ENCODE measurements at regions not wholly inside any gene's neighbourhood (a gene's known extent, or its start where the extent isn't known, plus 50 kb on each side); places are given as distances from the start of the nearest gene placed in this dataset.
A peak's percentile ranks its signal among the peaks of the same experiment; 100 is the strongest.

DNA sequence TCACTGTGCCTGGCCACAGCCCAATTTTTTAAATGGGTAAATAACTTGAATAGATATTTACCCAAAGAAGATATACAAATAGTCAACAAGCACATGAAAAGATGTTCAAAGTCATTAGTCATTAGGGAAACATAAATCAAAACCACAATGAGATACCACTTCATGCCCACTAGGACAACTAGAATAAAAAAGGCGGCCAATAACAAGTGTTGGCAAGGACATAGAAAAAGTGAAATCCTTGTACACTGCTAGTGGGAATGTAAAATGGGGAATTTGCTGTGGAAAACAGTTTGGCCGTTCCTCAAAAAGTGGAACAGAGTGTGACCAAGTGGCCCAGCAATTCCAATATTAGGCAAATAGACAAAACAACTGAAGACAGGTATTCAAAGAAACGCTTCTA lies 270.1 kb downstream of the TFCP2L1 start:
- H3K36me3 ChIP-seq (ENCODE audit: control insufficient read depth, insufficient read depth, low read length) = no peaks in the 10 kb centered on the region
- TF ChIP-seq, protein P1, sequence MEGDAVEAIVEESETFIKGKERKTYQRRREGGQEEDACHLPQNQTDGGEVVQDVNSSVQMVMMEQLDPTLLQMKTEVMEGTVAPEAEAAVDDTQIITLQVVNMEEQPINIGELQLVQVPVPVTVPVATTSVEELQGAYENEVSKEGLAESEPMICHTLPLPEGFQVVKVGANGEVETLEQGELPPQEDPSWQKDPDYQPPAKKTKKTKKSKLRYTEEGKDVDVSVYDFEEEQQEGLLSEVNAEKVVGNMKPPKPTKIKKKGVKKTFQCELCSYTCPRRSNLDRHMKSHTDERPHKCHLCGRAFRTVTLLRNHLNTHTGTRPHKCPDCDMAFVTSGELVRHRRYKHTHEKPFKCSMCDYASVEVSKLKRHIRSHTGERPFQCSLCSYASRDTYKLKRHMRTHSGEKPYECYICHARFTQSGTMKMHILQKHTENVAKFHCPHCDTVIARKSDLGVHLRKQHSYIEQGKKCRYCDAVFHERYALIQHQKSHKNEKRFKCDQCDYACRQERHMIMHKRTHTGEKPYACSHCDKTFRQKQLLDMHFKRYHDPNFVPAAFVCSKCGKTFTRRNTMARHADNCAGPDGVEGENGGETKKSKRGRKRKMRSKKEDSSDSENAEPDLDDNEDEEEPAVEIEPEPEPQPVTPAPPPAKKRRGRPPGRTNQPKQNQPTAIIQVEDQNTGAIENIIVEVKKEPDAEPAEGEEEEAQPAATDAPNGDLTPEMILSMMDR (IDR thresholded peaks at IDR 0.05; ENCODE audit: insufficient read depth in 1 of 2, low read depth in 1 of 2, low read length in 1 of 2, severe bottlenecking in 1 of 2, unreplicated experiment in 1 of 2) = no peak
- H3K4me3 ChIP-seq (ENCODE audit: low read depth, low read length) = no peak overlapping the region
- Mint-ChIP-seq H3K36me3 (ENCODE audit: insufficient read depth, unreplicated experiment) (peaks cover 10% of the 10 kb centered on the region), H3K4me3 (ENCODE audit: unreplicated experiment) (no peak overlapping the region), H3K4me1 (ENCODE audit: low read depth, unreplicated experiment) (peaks cover 22% of the 10 kb centered on the region), H3K9me3 (ENCODE audit: unreplicated experiment) (peaks cover 27% of the 10 kb centered on the region), H3K27me3 (ENCODE audit: insufficient read depth, unreplicated experiment) (no peaks in the 10 kb centered on the region), H3K27ac (ENCODE audit: unreplicated experiment) (peak overlapping the region; percentile 89)
- peaks cover 7% of the 10 kb centered on the region for H3K9me3 ChIP-seq
- no peaks in the 10 kb centered on the region for H3K27me3 ChIP-seq (replicated peaks; ENCODE audit: control insufficient read depth, insufficient read depth, low read length)
- intact Hi-C loops (cut with micrococcal nuclease; ENCODE audit: unreplicated experiment) = loop anchor here (5.0 kb wide), 1 partner anchor 78 kb away; no protein-coding TSS in a partner anchor
- BruUV-seq (replicated peaks) = no TSS peak
- DNase-seq = no peak
- ChIA-PET POLR2A (no interaction called here), CTCF (no interaction called here)
- H3K4me1 ChIP-seq = peaks cover 4% of the 10 kb centered on the region

DNA sequence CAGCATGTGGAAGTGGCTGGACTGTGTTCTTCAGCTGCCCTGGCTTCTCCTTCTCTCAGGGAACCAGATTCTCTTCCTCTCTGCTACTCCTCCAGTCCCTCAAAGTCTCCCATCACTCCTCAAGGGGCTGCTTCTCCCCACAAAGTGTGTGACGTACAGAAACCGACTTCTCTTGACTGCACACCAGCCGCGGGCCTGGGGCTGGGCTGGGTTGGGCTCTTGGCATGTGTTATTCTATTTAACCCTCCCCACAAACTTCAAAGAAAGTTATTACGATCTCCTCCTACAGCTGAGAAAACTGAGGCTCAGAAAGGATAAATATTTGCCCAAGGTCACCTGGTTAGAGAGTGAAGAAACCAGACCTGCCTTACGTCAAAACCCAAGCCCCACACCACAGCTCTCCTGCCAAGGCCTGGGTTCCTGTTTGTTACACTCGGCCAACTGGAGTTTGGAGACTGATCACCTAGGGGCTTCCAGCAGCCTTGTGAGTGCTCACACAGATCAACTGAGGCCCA lies 269.0 kb downstream of the TFCP2L1 start:
- Histone ChIP-seq H3K4me1 (peaks cover 4% of the 10 kb centered on the region), H3K36me3 (ENCODE audit: control insufficient read depth, insufficient read depth, low read length) (no peaks in the 10 kb centered on the region), H3K9me3 (peaks cover 4% of the 10 kb centered on the region), H3K27me3 (replicated peaks; ENCODE audit: control insufficient read depth, insufficient read depth, low read length) (no peaks in the 10 kb centered on the region), H3K4me3 (ENCODE audit: low read depth, low read length) (no peak overlapping the region)
- H3K36me3 Mint-ChIP-seq (ENCODE audit: insufficient read depth, unreplicated experiment) = peaks cover 10% of the 10 kb centered on the region
- H3K9me3 Mint-ChIP-seq (ENCODE audit: unreplicated experiment) = peaks cover 19% of the 10 kb centered on the region
- intact Hi-C loops (cut with micrococcal nuclease; ENCODE audit: unreplicated experiment) = loop anchor here (1.0 to 5.0 kb wide), 3 partner anchors 20 to 79 kb away; no protein-coding TSS in a partner anchor
- ChIA-PET CTCF (interaction anchor here (0.8 to 1.0 kb wide), 2 partner anchors 10 to 20 kb away, joined by 3 to 4 read pairs; no protein-coding TSS in a partner anchor), POLR2A (interaction anchor here (1.1 to 1.2 kb wide), 2 partner anchors 20 to 59 kb away, joined by 3 to 6 read pairs; no protein-coding TSS in a partner anchor)
- TF ChIP-seq, protein P1 (IDR thresholded peaks at IDR 0.05; ENCODE audit: insufficient read depth in 1 of 2, low read depth in 1 of 2, low read length in 1 of 2, severe bottlenecking in 1 of 2, unreplicated experiment in 1 of 2) = no peak
- peaks cover 22% of the 10 kb centered on the region for H3K4me1 Mint-ChIP-seq (ENCODE audit: low read depth, unreplicated experiment)
- H3K27me3 Mint-ChIP-seq (ENCODE audit: insufficient read depth, unreplicated experiment) = no peaks in the 10 kb centered on the region
- peak; percentile 65 to 75 for DNase-seq
- H3K4me3 Mint-ChIP-seq (ENCODE audit: unreplicated experiment) = peak overlapping the region; percentile 60
- peak overlapping the region; percentile 89 for H3K27ac Mint-ChIP-seq (ENCODE audit: unreplicated experiment)
- BruUV-seq (replicated peaks) = no TSS peak

DNA sequence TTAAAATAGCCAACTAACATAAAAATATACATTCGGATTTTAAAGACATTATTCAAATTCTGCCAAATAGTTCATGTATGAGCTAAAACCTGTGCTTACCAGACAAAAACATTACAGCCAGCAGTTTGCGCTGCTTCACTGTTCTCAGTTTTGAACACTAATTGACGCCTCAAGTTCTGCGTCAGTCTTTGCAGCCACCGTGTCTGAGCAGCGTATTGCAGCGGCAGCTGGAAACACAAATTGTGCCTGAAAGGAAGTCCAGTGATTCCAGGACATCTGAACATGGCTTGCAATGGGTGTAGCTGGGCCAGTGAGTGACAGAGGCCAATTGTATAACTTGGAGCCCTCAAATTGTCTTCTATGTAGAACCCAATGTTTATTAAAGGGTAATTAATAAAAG lies 267.6 kb downstream of the TFCP2L1 start:
- DNase-seq = no peak
- ChIA-PET CTCF (no interaction called here), POLR2A (no interaction called here)

More for the DNA sequence above, 267.6 kb downstream of the TFCP2L1 start:
- Mint-ChIP-seq H3K9me3 (ENCODE audit: unreplicated experiment) (peaks cover 15% of the 10 kb centered on the region), H3K4me1 (ENCODE audit: low read depth, unreplicated experiment) (peaks cover 22% of the 10 kb centered on the region), H3K4me3 (ENCODE audit: unreplicated experiment) (no peak overlapping the region), H3K36me3 (ENCODE audit: insufficient read depth, unreplicated experiment) (peaks cover 10% of the 10 kb centered on the region), H3K27ac (ENCODE audit: unreplicated experiment) (no peak overlapping the region), H3K27me3 (ENCODE audit: insufficient read depth, unreplicated experiment) (no peaks in the 10 kb centered on the region)
- no peaks in the 10 kb centered on the region; the same call in 1 of the 2 replicates for H3K9me3 ChIP-seq
- peaks cover 4% of the 10 kb centered on the region for H3K4me1 ChIP-seq
- TF ChIP-seq, protein P1 (IDR thresholded peaks at IDR 0.05; ENCODE audit: insufficient read depth in 1 of 2, low read depth in 1 of 2, low read length in 1 of 2, severe bottlenecking in 1 of 2, unreplicated experiment in 1 of 2) = no peak
- no TSS peak for BruUV-seq (replicated peaks)
- intact Hi-C loops (cut with micrococcal nuclease; ENCODE audit: unreplicated experiment) = loop anchor here (5.0 kb wide), 1 partner anchor 80 kb away; no protein-coding TSS in a partner anchor
- H3K27me3 ChIP-seq (replicated peaks; ENCODE audit: control insufficient read depth, insufficient read depth, low read length) = no peaks in the 10 kb centered on the region
- H3K36me3 ChIP-seq (ENCODE audit: control insufficient read depth, insufficient read depth, low read length) = no peaks in the 10 kb centered on the region
- no peak overlapping the region for H3K4me3 ChIP-seq (ENCODE audit: low read depth, low read length)

All from Caco-2 (cell line).